Renal cortex interstitium (tissue), 11 donors: ENCODE measurements at regions not wholly inside any gene's neighbourhood (a gene's known extent, or its start where the extent isn't known, plus 50 kb on each side); places are given as distances from the start of the nearest gene placed in this dataset.

Source experiments
- DNase-seq, 11 donors: peaks; one replicate each; pipeline ENCODE4 v3.0.0-alpha.2; 2013; ENCODE audit warnings: low read depth in 9 of 11, low spot score in 4 of 11; ENCODE audit errors: extremely low read depth in 1 of 11

- no peak for DNase-seq
Measured at GRCh38 chr9:120299785-120300184, 280.2 kb downstream of the CDK5RAP2 start.

GRCh38 chr9:120294003-120294402 is 286.0 kb downstream of the CDK5RAP2 start:
- no peak for DNase-seq

- DNase-seq = no peak
Measured at GRCh38 chr9:120292606-120293005, 287.4 kb downstream of the CDK5RAP2 start.

- DNase-seq = no peak
Measured at GRCh38 chr9:120291050-120291449, 288.9 kb downstream of the CDK5RAP2 start.

GRCh38 chr9:120289990-120290975 is 289.7 kb downstream of the CDK5RAP2 start:
- DNase-seq = no peak

- DNase-seq = no peak
Measured at GRCh38 chr9:120289098-120289497, 290.9 kb downstream of the CDK5RAP2 start.

GRCh38 chr9:120286530-120286929 is 293.4 kb downstream of the CDK5RAP2 start:
- no peak for DNase-seq

GRCh38 chr9:120284821-120285220 is 295.1 kb downstream of the CDK5RAP2 start:
- DNase-seq = peak in 2 of 11 donors; percentile 3 to 8

- no peak for DNase-seq
Measured at GRCh38 chr9:120281665-120282064, 298.3 kb downstream of the CDK5RAP2 start.

- no peak for DNase-seq
Measured at GRCh38 chr9:120267929-120268328, 312.0 kb downstream of the CDK5RAP2 start.

- no peak for DNase-seq
Measured at GRCh38 chr9:120265791-120266190, 314.2 kb downstream of the CDK5RAP2 start.

- DNase-seq = no peak
Measured at GRCh38 chr9:120264528-120264927, 315.4 kb downstream of the CDK5RAP2 start.

GRCh38 chr9:120263836-120264235 is 316.1 kb downstream of the CDK5RAP2 start:
- DNase-seq = no peak

GRCh38 chr9:120261419-120261818 is 318.5 kb downstream of the CDK5RAP2 start:
- no peak for DNase-seq

GRCh38 chr9:120259100-120259499 is 320.9 kb downstream of the CDK5RAP2 start:
- no peak for DNase-seq

GRCh38 chr9:120258096-120258495 is 321.9 kb downstream of the CDK5RAP2 start:
- no peak for DNase-seq

- no peak for DNase-seq
Measured at GRCh38 chr9:120257483-120257882, 322.5 kb downstream of the CDK5RAP2 start.

- no peak for DNase-seq
Measured at GRCh38 chr9:120256146-120256545, 323.8 kb downstream of the CDK5RAP2 start.

GRCh38 chr9:120252248-120252647 is 327.7 kb downstream of the CDK5RAP2 start:
- peak in 1 of 11 donors; percentile 3 for DNase-seq

- DNase-seq = no peak
Measured at GRCh38 chr9:120242116-120242811, 337.7 kb downstream of the CDK5RAP2 start.
